Activated T-cell treated with anti-CD3 and anti-CD28 coated beads for 24 hours (primary cell): ENCODE measurements at regions not wholly inside any gene's neighbourhood (a gene's known extent, or its start where the extent isn't known, plus 50 kb on each side); places are given as distances from the start of the nearest gene placed in this dataset.
"Not testable (repeated sequence)": the region's sequence is repeated elsewhere in the genome, so short reads cannot be mapped to it uniquely, and the experiment has no call there.

Experiments used
- DNase-seq: peaks from one replicate; pipeline ENCODE4 v3.0.0-alpha.2; 2020; ENCODE audit warnings: low read depth

DNA sequence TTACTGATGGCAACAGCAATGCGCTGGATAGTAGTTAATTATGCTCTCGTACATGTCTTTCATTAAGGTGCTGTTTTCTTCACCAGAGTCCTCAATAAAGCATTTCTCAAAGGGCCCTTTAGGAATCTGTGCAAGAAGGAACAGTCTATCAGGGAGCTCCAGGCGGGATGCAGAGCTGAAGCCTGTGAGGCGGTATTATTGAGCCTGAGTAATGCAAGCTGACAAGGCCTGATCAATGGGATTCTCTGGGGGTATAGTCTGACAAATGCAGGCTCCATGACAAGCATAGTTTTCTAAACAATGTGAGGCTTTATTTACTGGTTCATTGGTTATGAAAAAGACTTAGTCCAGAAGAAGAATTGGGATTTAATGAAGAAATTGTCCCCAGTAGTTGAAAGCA lies 530.9 kb upstream of the CBLB start:
- DNase-seq, result no peak

GRCh38 chr3:106401666-106402490 lies 533.1 kb upstream of the CBLB start:
- no peak for DNase-seq

GRCh38 chr3:106403371-106404145 lies 534.7 kb upstream of the CBLB start:
- DNase-seq, result no peak

- no peak for DNase-seq
Observed at GRCh38 chr3:106413683-106414082, 544.9 kb upstream of the CBLB start.

- DNase-seq, result no peak
Observed at GRCh38 chr3:106420628-106421027, 551.8 kb upstream of the CBLB start.

GRCh38 chr3:106421426-106421825 lies 552.6 kb upstream of the CBLB start:
- DNase-seq, result no peak

DNA sequence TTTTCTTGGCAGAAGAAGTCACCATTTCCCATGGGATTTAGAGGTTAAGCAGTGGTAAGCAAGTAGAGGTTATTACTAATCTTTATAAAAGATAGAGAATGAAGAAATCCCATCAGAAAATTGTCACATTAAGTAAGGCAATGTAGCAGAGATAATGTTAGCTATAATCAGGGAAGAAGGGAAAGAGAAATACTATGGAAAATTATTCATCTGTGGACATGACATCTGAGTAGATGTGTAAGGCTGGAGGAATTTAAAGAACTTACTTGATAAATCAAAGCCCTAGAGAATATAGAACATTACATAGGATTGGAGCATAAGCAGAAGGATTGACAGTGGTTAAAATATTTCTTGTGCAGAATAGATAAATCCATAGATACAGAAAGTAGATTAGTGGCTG lies 553.1 kb upstream of the CBLB start:
- no peak for DNase-seq

DNA sequence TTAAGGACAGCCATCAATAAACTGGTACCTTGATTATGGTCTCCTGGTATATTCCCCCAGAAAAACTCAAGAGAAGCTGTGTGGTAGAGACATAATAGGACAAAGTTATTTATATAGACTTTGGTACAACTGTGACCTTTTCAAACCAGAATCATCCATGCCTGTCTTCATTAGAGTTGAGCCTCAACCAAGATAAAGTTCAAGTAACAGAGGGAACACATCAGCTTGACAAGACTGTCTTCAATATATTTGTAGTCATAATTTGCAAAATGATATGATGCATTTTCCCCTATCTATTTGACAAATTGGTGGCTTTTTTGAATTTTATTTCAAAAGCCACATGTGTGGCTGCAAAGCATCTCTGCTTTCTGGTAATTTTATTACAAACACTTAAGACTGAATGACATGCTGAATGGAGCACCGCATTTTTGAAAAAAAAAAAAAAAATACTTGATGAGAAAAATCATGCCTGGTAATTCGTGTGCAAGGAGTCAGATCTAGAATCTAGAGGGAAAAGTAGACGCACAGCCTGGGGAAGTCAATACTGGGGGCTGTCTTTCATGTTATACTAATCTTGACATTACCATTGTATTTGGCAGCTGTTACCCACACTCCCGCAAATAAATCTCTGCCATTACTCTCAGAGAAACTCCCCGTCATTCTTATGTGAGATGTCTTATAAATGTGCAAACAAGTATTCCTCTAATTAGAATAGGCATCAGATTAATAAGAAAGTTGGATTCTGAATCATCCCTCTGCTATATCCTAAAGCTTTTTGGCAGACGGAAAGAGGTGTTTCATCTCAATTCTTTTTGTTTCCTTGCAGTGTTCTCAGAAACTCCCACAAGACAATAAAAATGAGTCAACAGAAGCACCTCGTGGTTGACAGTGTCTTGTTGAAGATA lies 554.8 kb upstream of the CBLB start:
- no peak for DNase-seq

DNA sequence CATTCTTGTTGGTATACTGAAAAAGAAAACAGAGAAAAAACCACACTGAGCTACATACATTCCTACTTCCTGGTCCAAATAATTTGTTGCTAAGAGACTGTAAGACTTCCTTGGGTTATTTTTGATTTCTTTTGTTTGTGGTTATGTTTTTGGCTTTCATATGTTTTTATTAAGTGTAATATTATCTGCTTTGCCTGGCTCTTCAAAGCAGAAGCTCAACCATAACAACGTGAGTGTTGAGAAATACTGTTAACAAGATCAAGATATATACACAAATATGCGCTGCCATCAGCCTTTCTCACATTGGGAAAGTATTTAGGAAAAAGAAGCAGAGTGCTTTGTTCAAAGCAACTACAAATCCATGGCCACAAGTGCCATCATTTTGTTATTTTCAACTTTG lies 556.2 kb upstream of the CBLB start:
- no peak for DNase-seq

GRCh38 chr3:106425916-106426315 lies 557.1 kb upstream of the CBLB start:
- DNase-seq, result no peak

- DNase-seq, result no peak
Observed at GRCh38 chr3:106428565-106428994, 559.8 kb upstream of the CBLB start.

GRCh38 chr3:106431721-106432120 lies 562.9 kb upstream of the CBLB start:
- DNase-seq, result no peak

DNA sequence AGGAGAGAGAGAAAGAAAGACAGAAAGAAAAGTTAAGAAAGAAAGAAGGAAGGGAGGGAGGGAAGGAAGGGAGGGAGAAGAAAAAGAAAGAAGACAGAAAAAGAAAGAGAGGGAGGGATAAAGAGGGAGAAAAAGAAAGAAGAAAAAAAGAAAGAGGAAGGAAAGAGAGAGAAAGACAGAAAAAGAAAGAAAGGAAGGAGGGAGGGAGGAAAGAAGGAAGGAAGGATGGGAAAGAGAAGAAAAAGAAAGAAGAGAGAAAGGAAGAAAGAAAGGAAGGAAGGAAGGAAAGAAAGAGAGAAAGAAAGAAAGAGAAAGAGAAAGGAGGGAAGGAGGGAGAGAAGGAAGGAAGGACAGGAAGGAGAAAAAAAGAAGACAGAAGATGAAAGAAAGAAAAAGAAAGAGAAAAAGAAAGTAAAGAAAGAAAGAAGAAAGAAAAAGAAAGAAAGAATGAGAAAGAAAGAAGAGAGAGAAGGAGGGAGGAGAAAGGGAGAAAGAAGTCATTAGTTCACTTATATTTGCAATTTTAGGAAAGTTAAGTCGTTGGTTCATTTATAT lies 567.2 kb upstream of the CBLB start:
- no peak for DNase-seq

DNA sequence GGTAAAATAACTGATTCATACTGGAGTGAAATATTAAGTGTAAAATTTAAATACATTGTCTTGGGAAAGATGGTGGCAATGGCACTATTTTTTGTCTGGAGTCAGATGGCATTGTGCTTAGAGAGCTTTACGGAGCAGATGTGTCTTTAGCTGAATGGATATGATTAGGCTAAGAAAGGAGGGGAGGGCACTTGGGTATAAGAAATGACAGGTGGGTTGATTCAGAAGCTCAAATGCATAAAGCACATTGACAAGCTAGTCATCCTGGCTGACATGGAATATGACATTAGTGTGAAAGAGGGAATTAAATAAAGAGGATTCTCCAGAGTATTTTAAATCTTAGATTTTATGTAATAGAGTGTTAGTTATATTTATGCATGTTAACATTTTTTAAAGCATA lies 570.1 kb upstream of the CBLB start:
- no peak for DNase-seq

DNA sequence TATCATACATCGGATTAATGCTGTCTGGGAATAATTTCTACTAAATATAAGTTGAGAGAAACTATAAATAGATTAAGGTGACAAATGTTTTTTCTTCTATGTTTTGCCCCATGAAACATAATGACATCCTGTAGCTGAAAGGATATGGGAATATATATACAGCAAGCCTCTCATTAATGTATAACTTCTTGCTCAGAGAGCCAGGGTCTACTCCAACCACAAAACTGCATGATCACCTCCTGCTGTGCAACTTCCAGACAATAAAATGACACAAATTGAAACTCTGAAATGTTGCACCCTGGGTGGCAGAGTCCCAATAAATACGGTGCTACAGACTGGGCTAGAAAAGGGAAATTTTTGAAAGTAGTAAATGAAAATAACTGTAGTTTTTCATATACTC lies 571.9 kb upstream of the CBLB start:
- no peak for DNase-seq

GRCh38 chr3:106446271-106446670 lies 577.5 kb upstream of the CBLB start:
- no peak for DNase-seq

GRCh38 chr3:106447723-106448301 lies 579.0 kb upstream of the CBLB start:
- no peak for DNase-seq

DNA sequence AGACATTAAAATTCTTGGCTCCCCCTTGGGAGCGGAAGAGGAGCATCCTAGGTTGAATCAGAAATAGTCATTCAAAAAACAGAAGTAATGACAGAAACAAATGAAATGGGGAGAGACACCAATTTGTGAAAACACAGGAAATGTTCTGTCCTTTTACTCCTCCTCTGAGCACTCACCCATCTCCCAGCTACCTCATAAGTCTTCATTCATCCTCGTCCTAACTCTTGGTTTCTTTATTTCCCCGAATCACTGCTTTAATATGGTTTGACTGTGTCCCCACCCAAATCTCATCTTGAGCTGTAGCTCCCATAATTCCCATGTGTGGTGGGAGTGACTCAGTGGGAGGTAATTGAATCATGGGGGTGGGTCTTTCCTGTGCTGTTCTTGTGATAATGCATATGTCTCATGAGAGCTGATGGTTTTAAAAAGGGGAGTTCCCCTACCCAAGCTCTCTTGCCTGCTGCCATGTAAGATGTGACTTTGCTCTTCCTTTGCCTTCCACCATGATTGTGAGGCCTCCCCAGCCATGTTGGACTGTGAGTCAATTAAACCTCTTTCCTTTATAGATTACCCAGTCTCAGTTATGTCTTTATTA lies 579.7 kb upstream of the CBLB start:
- not testable (repeated sequence) for DNase-seq

- DNase-seq, result no peak
Observed at GRCh38 chr3:106452096-106452495, 583.3 kb upstream of the CBLB start.

DNA sequence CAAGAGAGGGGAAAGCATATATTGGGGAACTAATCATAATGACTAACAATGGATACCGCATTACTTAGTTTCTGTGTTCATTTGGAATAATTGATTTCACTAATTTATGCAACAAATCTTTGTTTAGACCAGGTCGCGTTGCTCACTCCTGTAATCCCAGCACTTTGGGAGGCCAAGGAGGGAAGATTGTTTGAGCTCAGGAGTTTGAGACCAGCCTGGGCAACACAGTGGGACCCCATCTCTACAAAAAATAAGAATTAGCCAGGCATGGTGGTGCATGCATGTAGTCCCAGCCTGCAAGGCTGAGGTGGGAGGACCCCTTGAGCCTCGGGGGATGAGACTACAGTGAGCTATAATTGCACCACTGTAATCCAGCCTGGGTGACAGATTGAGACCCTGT lies 585.7 kb upstream of the CBLB start:
- DNase-seq, result no peak
